Uterus (tissue), 3 donors: ENCODE measurements at regions not wholly inside any gene's neighbourhood (a gene's known extent, or its start where the extent isn't known, plus 50 kb on each side); places are given as distances from the start of the nearest gene placed in this dataset.
"Not testable (repeated sequence)": the region's sequence is repeated elsewhere in the genome, so short reads cannot be mapped to it uniquely, and the experiment has no call there.

Experiments used
- DNase-seq, 2 donors: peaks; one replicate each; pipeline ENCODE4 v3.0.0-alpha.2; 2019 to 2020
- H3K27ac ChIP-seq, 2 donors: fragments of 200-600 bp; sonication (generic); 1 replicate in 1 of 2; 2 replicates in 1 of 2; pipeline ENCODE4 v1.5.1; 2016 to 2018
- H3K27me3 ChIP-seq, 2 donors: fragments of 200-600 bp; sonication (generic); one replicate each; pipeline ENCODE4 v1.5.1; 2018 to 2019; ENCODE audit warnings: control low read depth in 1 of 2
- H3K36me3 ChIP-seq, 2 donors: fragments of 200-600 bp; sonication (generic); one replicate each; pipeline ENCODE4 v1.5.1; 2019; ENCODE audit warnings: control low read depth in 1 of 2
- H3K4me1 ChIP-seq, 2 donors: fragments of 200-600 bp; sonication (generic); one replicate each; pipeline ENCODE4 v1.5.1; 2018 to 2019; ENCODE audit warnings: control low read depth in 1 of 2
- H3K4me3 ChIP-seq, 2 donors: fragments of 200-600 bp; sonication (generic); 1 replicate in 1 of 2; 2 replicates in 1 of 2; pipeline ENCODE4 v1.5.1; 2018 to 2019; ENCODE audit warnings: mild to moderate bottlenecking in 1 of 2
- H3K9me3 ChIP-seq, 2 donors: fragments of 200-600 bp; sonication (generic); one replicate each; pipeline ENCODE4 v1.5.1; 2019; ENCODE audit warnings: control low read depth in 1 of 2
- CTCF ChIP-seq, 4 experiments: fragments of 200-600 bp in 2 of 4; fragments of 450-650 bp in 2 of 4; sonication (generic) in 2 of 4; IDR thresholded peaks; one replicate each; pipeline ENCODE4 v1.5.1; 2016 to 2019; ENCODE audit warnings: antibody characterized with exemption in 4 of 4, mild to moderate bottlenecking in 2 of 4, moderate library complexity in 1 of 4
- POLR2A ChIP-seq, 2 donors: fragments of 450-650 bp; IDR thresholded peaks; one replicate each; pipeline ENCODE4 v1.6.1; 2016; ENCODE audit warnings: antibody characterized with exemption in 2 of 2, mild to moderate bottlenecking in 1 of 2, moderate library complexity in 1 of 2
- intact Hi-C: fragments of 100-400 bp; cut with DNase I; formaldehyde crosslinking; loops from one replicate; pipeline ENCODE4 v1.15.1; 2023; ENCODE audit warnings: low total_unique reads
- donor health status: DM: yes; HTN: yes; CAD: no.

GRCh38 chr12:73699318-73699717, 838.3 kb upstream of the ATXN7L3B start:
- no peak overlapping the region for H3K27ac ChIP-seq
- no peaks in the 10 kb centered on the region for H3K4me1 ChIP-seq
- no peak for TF ChIP-seq POLR2A (IDR thresholded peaks at IDR 0.05)
- TF ChIP-seq CTCF (IDR thresholded peaks at IDR 0.05): no peak
- no peaks in the 10 kb centered on the region for H3K27me3 ChIP-seq
- no peak overlapping the region for H3K4me3 ChIP-seq
- intact Hi-C loops: no loop called here
- DNase-seq: no peak
- H3K36me3 ChIP-seq: no peaks in the 10 kb centered on the region
- H3K9me3 ChIP-seq: no peaks in the 10 kb centered on the region

GRCh38 chr12:73714655-73715054, 823.0 kb upstream of the ATXN7L3B start:
- no peak for DNase-seq
- Histone ChIP-seq H3K36me3 (no peaks in the 10 kb centered on the region), H3K27ac (no peak overlapping the region), H3K4me1 (no peaks in the 10 kb centered on the region), H3K4me3 (no peak overlapping the region), H3K9me3 (no peaks in the 10 kb centered on the region), H3K27me3 (no peaks in the 10 kb centered on the region)
- intact Hi-C loops: no loop called here
- TF ChIP-seq POLR2A (IDR thresholded peaks at IDR 0.05): no peak
- no peak for TF ChIP-seq CTCF (IDR thresholded peaks at IDR 0.05)

- intact Hi-C loops, H3K27ac ChIP-seq, H3K36me3 ChIP-seq, DNase-seq, H3K4me1 ChIP-seq, H3K27me3 ChIP-seq, H3K9me3 ChIP-seq, H3K4me3 ChIP-seq: not testable (repeated sequence)
These were observed 821.5 kb upstream of the ATXN7L3B start for GRCh38 chr12:73716143-73716542.

GRCh38 chr12:73719223-73719622, 818.4 kb upstream of the ATXN7L3B start:
- H3K27me3 ChIP-seq: no peaks in the 10 kb centered on the region
- TF ChIP-seq POLR2A (IDR thresholded peaks at IDR 0.05) (no peak), CTCF (IDR thresholded peaks at IDR 0.05) (no peak)
- no peak for DNase-seq
- H3K9me3 ChIP-seq: no peaks in the 10 kb centered on the region
- no peaks in the 10 kb centered on the region for H3K36me3 ChIP-seq
- H3K4me3 ChIP-seq: no peak overlapping the region
- no peak overlapping the region for H3K27ac ChIP-seq
- no peaks in the 10 kb centered on the region for H3K4me1 ChIP-seq
- intact Hi-C loops: no loop called here

GRCh38 chr12:73726881-73727280, 810.8 kb upstream of the ATXN7L3B start:
- TF ChIP-seq POLR2A (IDR thresholded peaks at IDR 0.05) (no peak), CTCF (IDR thresholded peaks at IDR 0.05) (no peak)
- intact Hi-C loops: no loop called here
- Histone ChIP-seq H3K27me3 (no peaks in the 10 kb centered on the region), H3K27ac (no peak overlapping the region), H3K4me1 (no peaks in the 10 kb centered on the region), H3K4me3 (no peak overlapping the region), H3K36me3 (no peaks in the 10 kb centered on the region), H3K9me3 (no peaks in the 10 kb centered on the region)
- no peak for DNase-seq

- H3K36me3 ChIP-seq: no peaks in the 10 kb centered on the region
- DNase-seq: no peak
- H3K4me3 ChIP-seq: no peak overlapping the region
- H3K9me3 ChIP-seq: no peaks in the 10 kb centered on the region
- H3K4me1 ChIP-seq: no peaks in the 10 kb centered on the region
- no peak for TF ChIP-seq POLR2A (IDR thresholded peaks at IDR 0.05)
- TF ChIP-seq CTCF (IDR thresholded peaks at IDR 0.05): no peak
- H3K27me3 ChIP-seq: no peaks in the 10 kb centered on the region
- intact Hi-C loops: no loop called here
- no peak overlapping the region for H3K27ac ChIP-seq
These were observed 806.0 kb upstream of the ATXN7L3B start for GRCh38 chr12:73731658-73732057.
